ENCODE measurements at regions not wholly inside any gene's neighbourhood (a gene's known extent, or its start where the extent isn't known, plus 50 kb on each side); places are given as distances from the start of the nearest gene placed in this dataset.

GRCh38 chr21:41605178-41605933 lies 97.4 kb upstream of the TMPRSS2 start (continued):
- TF ChIP-seq HNF1A (IDR thresholded peaks at IDR 0.05; ENCODE audit: low read depth) (no peak), HNF1A (CRISPR knock-in tag; IDR thresholded peaks at IDR 0.05; ENCODE audit: borderline replicate concordance) (peak; percentile 81), ZNF280B (CRISPR knock-in tag; IDR thresholded peaks at IDR 0.05; ENCODE audit: borderline replicate concordance) (0 out of 2 replicates have a peak, but pooled peaks have one; percentile 39), ZFY (CRISPR knock-in tag; IDR thresholded peaks at IDR 0.05) (peak; percentile 67), FUBP1 (CRISPR knock-in tag; IDR thresholded peaks at IDR 0.05; ENCODE audit: borderline replicate concordance) (no peak), ZNF605 (CRISPR knock-in tag; IDR thresholded peaks at IDR 0.05) (peak; percentile 44; the same call in 1 of the 2 replicates), MXI1 (IDR thresholded peaks at IDR 0.05; ENCODE audit: borderline replicate concordance, low read depth, low read length) (no peak), ZNF652 (CRISPR knock-in tag; IDR thresholded peaks at IDR 0.05; ENCODE audit: borderline replicate concordance, low read depth) (peak; percentile 96), TRIM24 (CRISPR knock-in tag; IDR thresholded peaks at IDR 0.05) (peak; percentile 37; the same call in 1 of the 2 replicates), SP2 (CRISPR knock-in tag; IDR thresholded peaks at IDR 0.05) (no peak), EEA1 (CRISPR knock-in tag; IDR thresholded peaks at IDR 0.05; ENCODE audit: borderline replicate concordance) (no peak), ASH2L (IDR thresholded peaks at IDR 0.05; ENCODE audit: insufficient read length, low read depth, low read length) (no peak), E2F2 (CRISPR knock-in tag; IDR thresholded peaks at IDR 0.05; ENCODE audit: borderline replicate concordance) (no peak), ZNF609 (CRISPR knock-in tag; IDR thresholded peaks at IDR 0.05; ENCODE audit: borderline replicate concordance) (peak; percentile 84)

Measured in HepG2 (cell line).